DOHH2 (cell line): ENCODE measurements at regions not wholly inside any gene's neighbourhood (a gene's known extent, or its start where the extent isn't known, plus 50 kb on each side); places are given as distances from the start of the nearest gene placed in this dataset.

Experiments
- CTCF ChIP-seq: fragments of 200-600 bp; sonication (generic); IDR thresholded peaks from one replicate; pipeline ENCODE4 v1.5.1; 2014; ENCODE audit warnings: antibody characterized with exemption, mild to moderate bottlenecking, low read depth, low read length; ENCODE audit not compliant: poor library complexity, severe bottlenecking
- EZH2phosphoT487 ChIP-seq: fragments of 200-600 bp; sonication (generic); IDR thresholded peaks from 2 replicates; pipeline ENCODE4 v1.6.1; 2017; ENCODE audit warnings: borderline replicate concordance, mild to moderate bottlenecking, antibody characterized with exemption, low read length, moderate library complexity, mixed read lengths

GRCh38 chr11:122287401-122287800, 171.4 kb upstream of the BLID start:
- TF ChIP-seq CTCF = no peak
- no peak for TF ChIP-seq EZH2phosphoT487
